SK-N-SH treated with all-trans-retinoic acid at 6 μM for 48 hours (cell line): ENCODE measurements at regions not wholly inside any gene's neighbourhood (a gene's known extent, or its start where the extent isn't known, plus 50 kb on each side); places are given as distances from the start of the nearest gene placed in this dataset.

Experiments
- ATAC-seq: fragments of 200-7000 bp; cut with Tn5 transposase; 3 replicates; pipeline ENCODE4 v1.9.1; 2020; ENCODE audit warnings: mild to moderate bottlenecking, moderate library complexity
- ARNTL ChIP-seq: fragments of 450-650 bp; formaldehyde crosslinking; IDR thresholded peaks from 2 replicates; pipeline ENCODE4 v1.5.0; 2020; ENCODE audit warnings: low read depth, mild to moderate bottlenecking, moderate library complexity, borderline replicate concordance
- BACH2 ChIP-seq: fragments of 250-450 bp; sonication (Bioruptor Pico); IDR thresholded peaks from 2 replicates; pipeline ENCODE4 v1.9.0; 2021; ENCODE audit warnings: mild to moderate bottlenecking, borderline replicate concordance
- CSDC2 ChIP-seq: fragments of 250-450 bp; sonication (Bioruptor Pico); IDR thresholded peaks from 2 replicates; pipeline ENCODE4 v1.5.0; 2020; ENCODE audit warnings: mild to moderate bottlenecking, moderate library complexity
- ESRRG ChIP-seq: fragments of 250-450 bp; sonication (Bioruptor Pico); IDR thresholded peaks from 2 replicates; pipeline ENCODE4 v1.6.1; 2021; ENCODE audit warnings: mild to moderate bottlenecking
- GLIS3 ChIP-seq: fragments of 250-450 bp; sonication (Bioruptor Pico); IDR thresholded peaks from 2 replicates; pipeline ENCODE4 v1.5.0; 2020; ENCODE audit warnings: mild to moderate bottlenecking, moderate library complexity
- OSR1 ChIP-seq: fragments of 250-450 bp; sonication (Bioruptor Pico); IDR thresholded peaks from 2 replicates; pipeline ENCODE4 v1.8.0; 2022; ENCODE audit warnings: moderate library complexity, mild to moderate bottlenecking, inconsistent platforms
- PPARA ChIP-seq: fragments of 250-450 bp; sonication (Bioruptor Pico); IDR thresholded peaks from 2 replicates; pipeline ENCODE4 v1.5.0; 2020; ENCODE audit warnings: mild to moderate bottlenecking, borderline replicate concordance
- TCF4 ChIP-seq: fragments of 250-450 bp; sonication (Bioruptor Pico); IDR thresholded peaks from 2 replicates; pipeline ENCODE4 v1.8.0; 2021; ENCODE audit warnings: mild to moderate bottlenecking, moderate library complexity, borderline replicate concordance
- TOX ChIP-seq: fragments of 250-450 bp; sonication (Bioruptor Pico); IDR thresholded peaks from 2 replicates; pipeline ENCODE4 v1.8.0; 2021; ENCODE audit warnings: mild to moderate bottlenecking, moderate library complexity, borderline replicate concordance
- ZFP3 ChIP-seq: fragments of 250-450 bp; sonication (Bioruptor Pico); IDR thresholded peaks from 2 replicates; pipeline ENCODE4 v1.5.0; 2020; ENCODE audit warnings: mild to moderate bottlenecking, moderate library complexity
- ZFP30 ChIP-seq: fragments of 450-650 bp; formaldehyde crosslinking; IDR thresholded peaks from 2 replicates; pipeline ENCODE4 v1.5.0; 2022; ENCODE audit warnings: mild to moderate bottlenecking, moderate library complexity
- ZNF8 ChIP-seq: fragments of 450-650 bp; formaldehyde crosslinking; IDR thresholded peaks from 2 replicates; pipeline ENCODE4 v1.5.0; 2020; ENCODE audit warnings: mild to moderate bottlenecking, moderate library complexity
- TF ChIP-seq, protein P1 (sequence below): fragments of 250-450 bp; sonication (Bioruptor Pico); IDR thresholded peaks from 2 replicates; pipeline ENCODE4 v1.5.1; 2020; ENCODE audit warnings: low read depth, mild to moderate bottlenecking, moderate library complexity
- TF ChIP-seq, protein P2 (sequence below): fragments of 250-450 bp; sonication (Bioruptor Pico); IDR thresholded peaks from 2 replicates; pipeline ENCODE4 v1.5.0; 2020; ENCODE audit warnings: mild to moderate bottlenecking, moderate library complexity
- TF ChIP-seq, protein P3 (sequence below): fragments of 250-450 bp; sonication (Bioruptor Pico); IDR thresholded peaks from 2 replicates; pipeline ENCODE4 v1.8.0; 2020; ENCODE audit warnings: mild to moderate bottlenecking, moderate library complexity, borderline replicate concordance
- TF ChIP-seq, protein P4 (sequence below): fragments of 250-450 bp; sonication (Bioruptor Pico); IDR thresholded peaks from 2 replicates; pipeline ENCODE4 v1.8.0; 2021; ENCODE audit warnings: low read depth, mild to moderate bottlenecking, moderate library complexity, borderline replicate concordance
- TF ChIP-seq, protein P5 (sequence below): fragments of 250-450 bp; sonication (Bioruptor Pico); IDR thresholded peaks from 2 replicates; pipeline ENCODE4 v1.5.1; 2021; ENCODE audit warnings: mild to moderate bottlenecking, moderate library complexity

DNA sequence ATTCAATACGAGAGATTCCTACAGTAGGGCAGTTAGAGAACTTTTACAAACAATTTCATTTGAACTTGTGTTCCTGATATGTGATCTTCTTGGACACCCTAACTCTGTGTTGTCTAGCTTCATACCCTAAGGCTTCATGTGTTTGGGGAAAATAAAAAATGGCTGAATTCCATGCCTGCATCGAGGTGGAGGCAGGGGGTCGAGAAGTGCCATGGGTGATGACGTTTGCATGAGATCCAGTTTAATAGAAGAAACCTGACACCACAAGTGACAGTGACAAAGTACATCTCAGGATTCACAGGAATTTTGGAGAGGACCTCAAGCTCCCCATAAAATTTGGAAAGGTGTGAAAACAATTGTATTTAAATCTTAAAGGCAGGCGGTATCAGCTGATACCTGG is 169.2 kb upstream of the NABP1 start:
- TF ChIP-seq TOX (CRISPR knock-in tag) (no peak), OSR1 (CRISPR knock-in tag) (no peak), ZFP30 (CRISPR knock-in tag) (no peak), GLIS3 (CRISPR knock-in tag) (no peak), TCF4 (no peak), ESRRG (CRISPR knock-in tag) (no peak), ZFP3 (no peak)
- TF ChIP-seq, protein P1, sequence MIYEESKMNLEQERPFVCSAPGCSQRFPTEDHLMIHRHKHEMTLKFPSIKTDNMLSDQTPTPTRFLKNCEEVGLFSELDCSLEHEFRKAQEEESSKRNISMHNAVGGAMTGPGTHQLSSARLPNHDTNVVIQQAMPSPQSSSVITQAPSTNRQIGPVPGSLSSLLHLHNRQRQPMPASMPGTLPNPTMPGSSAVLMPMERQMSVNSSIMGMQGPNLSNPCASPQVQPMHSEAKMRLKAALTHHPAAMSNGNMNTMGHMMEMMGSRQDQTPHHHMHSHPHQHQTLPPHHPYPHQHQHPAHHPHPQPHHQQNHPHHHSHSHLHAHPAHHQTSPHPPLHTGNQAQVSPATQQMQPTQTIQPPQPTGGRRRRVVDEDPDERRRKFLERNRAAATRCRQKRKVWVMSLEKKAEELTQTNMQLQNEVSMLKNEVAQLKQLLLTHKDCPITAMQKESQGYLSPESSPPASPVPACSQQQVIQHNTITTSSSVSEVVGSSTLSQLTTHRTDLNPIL, result no peak
- ATAC-seq, result no peak

DNA sequence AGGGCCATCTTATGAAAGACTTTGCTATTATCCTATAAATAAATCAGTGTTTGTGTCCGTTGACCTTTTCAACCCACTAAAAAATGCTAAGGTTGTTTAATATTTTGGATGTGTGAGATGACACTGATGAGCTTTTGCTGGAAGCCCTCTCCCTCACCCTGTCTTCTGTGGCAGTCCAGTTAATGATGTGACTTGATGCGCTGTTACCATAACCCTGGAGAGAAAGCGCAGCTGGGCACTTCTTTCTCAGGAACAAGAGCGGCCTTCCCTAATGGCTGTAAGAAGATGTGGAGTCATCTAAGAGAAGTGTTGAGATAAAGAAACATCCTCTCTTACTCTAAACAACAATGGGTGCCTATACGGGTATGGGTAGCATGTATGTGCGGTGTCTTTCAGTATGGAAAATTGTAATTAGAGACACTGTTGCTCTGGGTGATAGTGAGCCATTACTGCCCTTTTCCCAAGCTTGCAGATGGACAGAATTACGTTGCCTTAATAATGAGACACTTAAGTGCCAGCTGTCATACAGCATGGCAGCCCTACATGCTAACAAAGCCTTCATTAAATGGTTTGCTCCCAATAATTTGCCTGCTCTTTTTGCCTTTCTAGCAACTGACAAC is 165.6 kb upstream of the NABP1 start:
- TF ChIP-seq ARNTL (no peak), PPARA (CRISPR knock-in tag) (no peak), TOX (CRISPR knock-in tag) (no peak), CSDC2 (CRISPR knock-in tag) (no peak), ZNF8 (CRISPR knock-in tag) (no peak), BACH2 (CRISPR knock-in tag) (no peak), TCF4 (no peak)
- TF ChIP-seq, protein P2, sequence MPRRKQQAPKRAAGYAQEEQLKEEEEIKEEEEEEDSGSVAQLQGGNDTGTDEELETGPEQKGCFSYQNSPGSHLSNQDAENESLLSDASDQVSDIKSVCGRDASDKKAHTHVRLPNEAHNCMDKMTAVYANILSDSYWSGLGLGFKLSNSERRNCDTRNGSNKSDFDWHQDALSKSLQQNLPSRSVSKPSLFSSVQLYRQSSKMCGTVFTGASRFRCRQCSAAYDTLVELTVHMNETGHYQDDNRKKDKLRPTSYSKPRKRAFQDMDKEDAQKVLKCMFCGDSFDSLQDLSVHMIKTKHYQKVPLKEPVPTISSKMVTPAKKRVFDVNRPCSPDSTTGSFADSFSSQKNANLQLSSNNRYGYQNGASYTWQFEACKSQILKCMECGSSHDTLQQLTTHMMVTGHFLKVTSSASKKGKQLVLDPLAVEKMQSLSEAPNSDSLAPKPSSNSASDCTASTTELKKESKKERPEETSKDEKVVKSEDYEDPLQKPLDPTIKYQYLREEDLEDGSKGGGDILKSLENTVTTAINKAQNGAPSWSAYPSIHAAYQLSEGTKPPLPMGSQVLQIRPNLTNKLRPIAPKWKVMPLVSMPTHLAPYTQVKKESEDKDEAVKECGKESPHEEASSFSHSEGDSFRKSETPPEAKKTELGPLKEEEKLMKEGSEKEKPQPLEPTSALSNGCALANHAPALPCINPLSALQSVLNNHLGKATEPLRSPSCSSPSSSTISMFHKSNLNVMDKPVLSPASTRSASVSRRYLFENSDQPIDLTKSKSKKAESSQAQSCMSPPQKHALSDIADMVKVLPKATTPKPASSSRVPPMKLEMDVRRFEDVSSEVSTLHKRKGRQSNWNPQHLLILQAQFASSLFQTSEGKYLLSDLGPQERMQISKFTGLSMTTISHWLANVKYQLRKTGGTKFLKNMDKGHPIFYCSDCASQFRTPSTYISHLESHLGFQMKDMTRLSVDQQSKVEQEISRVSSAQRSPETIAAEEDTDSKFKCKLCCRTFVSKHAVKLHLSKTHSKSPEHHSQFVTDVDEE, result no peak
- TF ChIP-seq, protein P3, sequence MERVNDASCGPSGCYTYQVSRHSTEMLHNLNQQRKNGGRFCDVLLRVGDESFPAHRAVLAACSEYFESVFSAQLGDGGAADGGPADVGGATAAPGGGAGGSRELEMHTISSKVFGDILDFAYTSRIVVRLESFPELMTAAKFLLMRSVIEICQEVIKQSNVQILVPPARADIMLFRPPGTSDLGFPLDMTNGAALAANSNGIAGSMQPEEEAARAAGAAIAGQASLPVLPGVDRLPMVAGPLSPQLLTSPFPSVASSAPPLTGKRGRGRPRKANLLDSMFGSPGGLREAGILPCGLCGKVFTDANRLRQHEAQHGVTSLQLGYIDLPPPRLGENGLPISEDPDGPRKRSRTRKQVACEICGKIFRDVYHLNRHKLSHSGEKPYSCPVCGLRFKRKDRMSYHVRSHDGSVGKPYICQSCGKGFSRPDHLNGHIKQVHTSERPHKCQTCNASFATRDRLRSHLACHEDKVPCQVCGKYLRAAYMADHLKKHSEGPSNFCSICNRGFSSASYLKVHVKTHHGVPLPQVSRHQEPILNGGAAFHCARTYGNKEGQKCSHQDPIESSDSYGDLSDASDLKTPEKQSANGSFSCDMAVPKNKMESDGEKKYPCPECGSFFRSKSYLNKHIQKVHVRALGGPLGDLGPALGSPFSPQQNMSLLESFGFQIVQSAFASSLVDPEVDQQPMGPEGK (CRISPR knock-in tag), result no peak
- TF ChIP-seq, protein P4, sequence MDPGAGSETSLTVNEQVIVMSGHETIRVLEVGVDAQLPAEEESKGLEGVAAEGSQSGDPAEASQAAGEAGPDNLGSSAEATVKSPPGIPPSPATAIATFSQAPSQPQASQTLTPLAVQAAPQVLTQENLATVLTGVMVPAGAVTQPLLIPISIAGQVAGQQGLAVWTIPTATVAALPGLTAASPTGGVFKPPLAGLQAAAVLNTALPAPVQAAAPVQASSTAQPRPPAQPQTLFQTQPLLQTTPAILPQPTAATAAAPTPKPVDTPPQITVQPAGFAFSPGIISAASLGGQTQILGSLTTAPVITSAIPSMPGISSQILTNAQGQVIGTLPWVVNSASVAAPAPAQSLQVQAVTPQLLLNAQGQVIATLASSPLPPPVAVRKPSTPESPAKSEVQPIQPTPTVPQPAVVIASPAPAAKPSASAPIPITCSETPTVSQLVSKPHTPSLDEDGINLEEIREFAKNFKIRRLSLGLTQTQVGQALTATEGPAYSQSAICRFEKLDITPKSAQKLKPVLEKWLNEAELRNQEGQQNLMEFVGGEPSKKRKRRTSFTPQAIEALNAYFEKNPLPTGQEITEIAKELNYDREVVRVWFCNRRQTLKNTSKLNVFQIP (CRISPR knock-in tag), result no peak
- TF ChIP-seq, all 23 proteins: peak for 0
- ATAC-seq, result no peak

DNA sequence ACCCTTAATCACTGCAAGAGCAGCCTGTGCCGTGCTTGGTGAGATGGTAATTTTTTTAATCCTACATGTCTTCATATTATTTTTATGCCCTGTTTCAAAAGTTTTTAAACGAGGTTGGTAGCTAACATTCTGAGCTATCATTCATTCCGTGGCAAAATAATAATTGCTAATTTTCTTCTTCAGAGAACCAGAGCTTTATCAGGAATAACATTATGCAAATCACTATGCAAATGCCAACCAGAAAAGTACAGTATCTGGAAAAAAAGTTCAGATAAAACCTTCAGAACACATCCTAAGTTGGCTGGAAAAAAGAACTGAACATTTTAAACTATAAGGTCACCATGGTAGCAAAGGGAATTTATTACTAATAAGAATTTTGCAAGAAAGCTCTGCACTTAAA is 165.1 kb upstream of the NABP1 start:
- ATAC-seq, result no peak
- TF ChIP-seq ZFP3 (no peak), TCF4 (no peak)
- TF ChIP-seq, protein P2, result no peak

DNA sequence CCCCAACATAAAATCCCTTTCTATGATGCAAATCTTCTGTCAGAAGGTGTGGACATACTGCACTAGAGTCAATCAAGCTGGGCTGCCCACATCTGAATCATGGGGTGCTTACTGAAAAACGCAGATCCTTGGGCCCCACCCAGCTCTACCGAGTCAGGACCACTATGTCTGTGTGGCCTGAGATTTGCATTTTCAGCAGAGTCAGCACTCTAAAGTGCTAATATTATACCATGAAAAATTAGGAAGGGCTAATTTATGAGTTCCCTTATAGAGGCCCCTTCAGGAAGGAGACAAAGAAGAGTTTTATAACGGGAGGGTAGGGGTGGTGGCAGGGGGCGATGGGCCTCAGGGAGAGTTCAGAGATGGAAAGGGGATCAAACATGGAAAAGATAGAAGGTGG is 163.3 kb upstream of the NABP1 start:
- no peak for ATAC-seq
- TF ChIP-seq CSDC2 (CRISPR knock-in tag) (no peak), ARNTL (no peak), ESRRG (CRISPR knock-in tag) (no peak), TOX (CRISPR knock-in tag) (no peak), TCF4 (no peak)
- TF ChIP-seq, protein P5, sequence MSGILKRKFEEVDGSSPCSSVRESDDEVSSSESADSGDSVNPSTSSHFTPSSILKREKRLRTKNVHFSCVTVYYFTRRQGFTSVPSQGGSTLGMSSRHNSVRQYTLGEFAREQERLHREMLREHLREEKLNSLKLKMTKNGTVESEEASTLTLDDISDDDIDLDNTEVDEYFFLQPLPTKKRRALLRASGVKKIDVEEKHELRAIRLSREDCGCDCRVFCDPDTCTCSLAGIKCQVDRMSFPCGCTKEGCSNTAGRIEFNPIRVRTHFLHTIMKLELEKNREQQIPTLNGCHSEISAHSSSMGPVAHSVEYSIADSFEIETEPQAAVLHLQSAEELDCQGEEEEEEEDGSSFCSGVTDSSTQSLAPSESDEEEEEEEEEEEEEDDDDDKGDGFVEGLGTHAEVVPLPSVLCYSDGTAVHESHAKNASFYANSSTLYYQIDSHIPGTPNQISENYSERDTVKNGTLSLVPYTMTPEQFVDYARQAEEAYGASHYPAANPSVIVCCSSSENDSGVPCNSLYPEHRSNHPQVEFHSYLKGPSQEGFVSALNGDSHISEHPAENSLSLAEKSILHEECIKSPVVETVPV, result no peak
